ENCODE measurements at regions not wholly inside any gene's neighbourhood (a gene's known extent, or its start where the extent isn't known, plus 50 kb on each side); places are given as distances from the start of the nearest gene placed in this dataset.

- TF ChIP-seq ZNF274 (IDR thresholded peaks at IDR 0.05; ENCODE audit: low read depth, low read length) = no peak
- TF ChIP-seq SUZ12 (IDR thresholded peaks at IDR 0.05; ENCODE audit: extremely low read depth, insufficient read depth, insufficient read length) = no peak
- no peak for TF ChIP-seq YY1 (IDR thresholded peaks at IDR 0.05; ENCODE audit: insufficient read depth, insufficient read length)
- Histone ChIP-seq H3K27me3 (ENCODE audit: insufficient read depth, insufficient read length) (no peaks in the 10 kb centered on the region), H3K4me3 (ENCODE audit: insufficient read length, low read depth) (no peak overlapping the region), H3K4me1 (ENCODE audit: insufficient read depth, insufficient read length) (peaks cover 4% of the 10 kb centered on the region), H3K9ac (ENCODE audit: insufficient read length, low read depth) (no peak overlapping the region), H3K36me3 (ENCODE audit: insufficient read depth, insufficient read length, low read length) (no peaks in the 10 kb centered on the region), H3K9me3 (ENCODE audit: insufficient read depth, low read length) (no peaks in the 10 kb centered on the region; the same call in 1 of the 2 replicates)
- DNase-seq (ENCODE audit: low read depth, low spot score) = no peak
Measured at GRCh38 chr1:233732206-233732605, 118.3 kb downstream of the KCNK1 start.

GRCh38 chr1:233734456-233734855, 120.5 kb downstream of the KCNK1 start:
- Histone ChIP-seq H3K27me3 (ENCODE audit: insufficient read depth, insufficient read length) (no peaks in the 10 kb centered on the region), H3K4me1 (ENCODE audit: insufficient read depth, insufficient read length) (peaks cover 4% of the 10 kb centered on the region), H3K36me3 (ENCODE audit: insufficient read depth, insufficient read length, low read length) (no peaks in the 10 kb centered on the region), H3K9ac (ENCODE audit: insufficient read length, low read depth) (no peak overlapping the region), H3K9me3 (ENCODE audit: insufficient read depth, low read length) (no peaks in the 10 kb centered on the region; the same call in 1 of the 2 replicates), H3K4me3 (ENCODE audit: insufficient read length, low read depth) (no peak overlapping the region)
- TF ChIP-seq YY1 (IDR thresholded peaks at IDR 0.05; ENCODE audit: insufficient read depth, insufficient read length) (no peak), ZNF274 (IDR thresholded peaks at IDR 0.05; ENCODE audit: low read depth, low read length) (no peak), SUZ12 (IDR thresholded peaks at IDR 0.05; ENCODE audit: extremely low read depth, insufficient read depth, insufficient read length) (no peak)
- DNase-seq (ENCODE audit: low read depth, low spot score) = no peak

GRCh38 chr1:233735331-233735730, 121.4 kb downstream of the KCNK1 start:
- no peak for TF ChIP-seq ZNF274 (IDR thresholded peaks at IDR 0.05; ENCODE audit: low read depth, low read length)
- TF ChIP-seq YY1 (IDR thresholded peaks at IDR 0.05; ENCODE audit: insufficient read depth, insufficient read length) = no peak
- no peak for TF ChIP-seq SUZ12 (IDR thresholded peaks at IDR 0.05; ENCODE audit: extremely low read depth, insufficient read depth, insufficient read length)
- Histone ChIP-seq H3K9ac (ENCODE audit: insufficient read length, low read depth) (no peak overlapping the region), H3K27me3 (ENCODE audit: insufficient read depth, insufficient read length) (no peaks in the 10 kb centered on the region), H3K36me3 (ENCODE audit: insufficient read depth, insufficient read length, low read length) (no peaks in the 10 kb centered on the region), H3K4me1 (ENCODE audit: insufficient read depth, insufficient read length) (peaks cover 4% of the 10 kb centered on the region), H3K9me3 (ENCODE audit: insufficient read depth, low read length) (no peaks in the 10 kb centered on the region; the same call in 1 of the 2 replicates), H3K4me3 (ENCODE audit: insufficient read length, low read depth) (no peak overlapping the region)
- DNase-seq (ENCODE audit: low read depth, low spot score) = no peak

- H3K9me3 ChIP-seq (ENCODE audit: insufficient read depth, low read length) = no peaks in the 10 kb centered on the region
- TF ChIP-seq YY1 (IDR thresholded peaks at IDR 0.05; ENCODE audit: insufficient read depth, insufficient read length) = no peak
- TF ChIP-seq ZNF274 (IDR thresholded peaks at IDR 0.05; ENCODE audit: low read depth, low read length) = no peak
- TF ChIP-seq SUZ12 (IDR thresholded peaks at IDR 0.05; ENCODE audit: extremely low read depth, insufficient read depth, insufficient read length) = no peak
- H3K4me1 ChIP-seq (ENCODE audit: insufficient read depth, insufficient read length) = peaks cover 3% of the 10 kb centered on the region
- no peak overlapping the region for H3K9ac ChIP-seq (ENCODE audit: insufficient read length, low read depth)
- no peak overlapping the region for H3K4me3 ChIP-seq (ENCODE audit: insufficient read length, low read depth)
- H3K36me3 ChIP-seq (ENCODE audit: insufficient read depth, insufficient read length, low read length) = no peaks in the 10 kb centered on the region
- H3K27me3 ChIP-seq (ENCODE audit: insufficient read depth, insufficient read length) = no peaks in the 10 kb centered on the region
- DNase-seq (ENCODE audit: low read depth, low spot score) = no peak
Measured at GRCh38 chr1:233735847-233736246, 121.9 kb downstream of the KCNK1 start.

GRCh38 chr1:233737341-233737740, 123.4 kb downstream of the KCNK1 start:
- Histone ChIP-seq H3K4me3 (ENCODE audit: insufficient read length, low read depth) (no peak overlapping the region), H3K27me3 (ENCODE audit: insufficient read depth, insufficient read length) (no peaks in the 10 kb centered on the region), H3K4me1 (ENCODE audit: insufficient read depth, insufficient read length) (no peaks in the 10 kb centered on the region), H3K9me3 (ENCODE audit: insufficient read depth, low read length) (no peaks in the 10 kb centered on the region), H3K36me3 (ENCODE audit: insufficient read depth, insufficient read length, low read length) (no peaks in the 10 kb centered on the region), H3K9ac (ENCODE audit: insufficient read length, low read depth) (no peak overlapping the region)
- no peak for TF ChIP-seq SUZ12 (IDR thresholded peaks at IDR 0.05; ENCODE audit: extremely low read depth, insufficient read depth, insufficient read length)
- TF ChIP-seq ZNF274 (IDR thresholded peaks at IDR 0.05; ENCODE audit: low read depth, low read length) = no peak
- no peak for DNase-seq (ENCODE audit: low read depth, low spot score)

- Histone ChIP-seq H3K9ac (ENCODE audit: insufficient read length, low read depth) (no peak overlapping the region), H3K27me3 (ENCODE audit: insufficient read depth, insufficient read length) (no peaks in the 10 kb centered on the region), H3K4me3 (ENCODE audit: insufficient read length, low read depth) (no peak overlapping the region), H3K36me3 (ENCODE audit: insufficient read depth, insufficient read length, low read length) (no peaks in the 10 kb centered on the region), H3K4me1 (ENCODE audit: insufficient read depth, insufficient read length) (no peaks in the 10 kb centered on the region), H3K9me3 (ENCODE audit: insufficient read depth, low read length) (no peaks in the 10 kb centered on the region)
- TF ChIP-seq YY1 (IDR thresholded peaks at IDR 0.05; ENCODE audit: insufficient read depth, insufficient read length) = no peak
- no peak for TF ChIP-seq SUZ12 (IDR thresholded peaks at IDR 0.05; ENCODE audit: extremely low read depth, insufficient read depth, insufficient read length)
- no peak for TF ChIP-seq ZNF274 (IDR thresholded peaks at IDR 0.05; ENCODE audit: low read depth, low read length)
- DNase-seq (ENCODE audit: low read depth, low spot score) = no peak
Measured at GRCh38 chr1:233738396-233738795, 124.5 kb downstream of the KCNK1 start.

- no peak for DNase-seq (ENCODE audit: low read depth, low spot score)
- Histone ChIP-seq H3K27me3 (ENCODE audit: insufficient read depth, insufficient read length) (no peaks in the 10 kb centered on the region), H3K36me3 (ENCODE audit: insufficient read depth, insufficient read length, low read length) (no peaks in the 10 kb centered on the region), H3K4me1 (ENCODE audit: insufficient read depth, insufficient read length) (no peaks in the 10 kb centered on the region), H3K9ac (ENCODE audit: insufficient read length, low read depth) (no peak overlapping the region), H3K9me3 (ENCODE audit: insufficient read depth, low read length) (no peaks in the 10 kb centered on the region), H3K4me3 (ENCODE audit: insufficient read length, low read depth) (no peak overlapping the region)
- no peak for TF ChIP-seq ZNF274 (IDR thresholded peaks at IDR 0.05; ENCODE audit: low read depth, low read length)
- no peak for TF ChIP-seq YY1 (IDR thresholded peaks at IDR 0.05; ENCODE audit: insufficient read depth, insufficient read length)
Measured at GRCh38 chr1:233738850-233739249, 124.9 kb downstream of the KCNK1 start.
